ENCODE measurements at regions not wholly inside any gene's neighbourhood (a gene's known extent, or its start where the extent isn't known, plus 50 kb on each side); places are given as distances from the start of the nearest gene placed in this dataset.

GRCh38 chr7:64469673-64470072, 93.2 kb downstream of the ZNF680 start:
- Histone ChIP-seq H4K20me1 (ENCODE audit: control insufficient read depth, insufficient read depth, insufficient read length) (no peaks in the 10 kb centered on the region), H3T11ph (ENCODE audit: low read length) (no peak overlapping the region), H3K14ac (ENCODE audit: insufficient read depth, low read length) (no peak overlapping the region), H3K27ac (ENCODE audit: insufficient read length, low read depth, low read length) (no peak overlapping the region), H2BK5ac (ENCODE audit: insufficient read length, low read length) (no peak overlapping the region), H3K9me3 (ENCODE audit: control insufficient read depth, low read depth, low read length) (peaks cover 30% of the 10 kb centered on the region), H2BK120ac (ENCODE audit: low read depth, low read length, poor library complexity, severe bottlenecking) (no peak overlapping the region), H3K18ac (ENCODE audit: insufficient read length, low read depth, low read length) (no peak overlapping the region), H3K79me2 (ENCODE audit: insufficient read depth, low read length) (no peaks in the 10 kb centered on the region), H2BK12ac (ENCODE audit: insufficient read length, low read depth, low read length) (no peak overlapping the region), H3K9ac (ENCODE audit: extremely low read depth, insufficient read length, low read length) (no peak overlapping the region), H3K23ac (ENCODE audit: insufficient read length, low read depth, low read length) (no peak overlapping the region), H2AFZ (ENCODE audit: low read length) (no peak overlapping the region), H2BK20ac (ENCODE audit: low read depth, low read length, poor library complexity, severe bottlenecking) (no peak overlapping the region), H3K27me3 (ENCODE audit: insufficient read depth, low read length) (no peaks in the 10 kb centered on the region), H4K8ac (replicated peaks; ENCODE audit: insufficient read length, low read depth, low read length) (no peak overlapping the region), H3K56ac (ENCODE audit: insufficient read length, low read depth, low read length) (no peak overlapping the region), H2AK5ac (ENCODE audit: insufficient read length, low read length) (no peak overlapping the region), H2BK15ac (ENCODE audit: low read depth, low read length) (no peak overlapping the region), H4K91ac (ENCODE audit: insufficient read length, low read depth, low read length) (no peak overlapping the region), H3K79me1 (ENCODE audit: insufficient read depth, low read depth, low read length, poor library complexity, severe bottlenecking) (no peaks in the 10 kb centered on the region), H3K23me2 (ENCODE audit: insufficient read length, low read depth, low read length, poor library complexity, severe bottlenecking) (no peaks in the 10 kb centered on the region), H4K5ac (ENCODE audit: insufficient read length, low read depth, low read length) (no peak overlapping the region), H3K4me2 (ENCODE audit: insufficient read depth, insufficient read length, low read length) (no peak overlapping the region), H3K4ac (ENCODE audit: low read depth, low read length) (no peak overlapping the region), H3K4me1 (ENCODE audit: insufficient read depth, low read length) (no peaks in the 10 kb centered on the region)
- H3K4me3 Mint-ChIP-seq = no peak overlapping the region
- no peak for DNase-seq
- peaks cover 7% of the 10 kb centered on the region for H3K27me3 Mint-ChIP-seq (ENCODE audit: low read depth)
- H3K4me1 Mint-ChIP-seq = no peaks in the 10 kb centered on the region
- H3K27ac Mint-ChIP-seq = no peak overlapping the region
- TF ChIP-seq CTCF (conservative IDR thresholded peaks at IDR 0.05) = no peak
- H3K36me3 Mint-ChIP-seq (ENCODE audit: insufficient read depth in 1 of 3, low read depth in 3 of 3) = peaks cover 2 to 14% (median 5%) of the 10 kb centered on the region in 3 experiments; a peak in 5 of 7 replicates
- no CpG with 5 or more reads among the region's 1 CpG for WGBS (ENCODE audit: extremely low coverage, insufficient read length, low lambda C conversion rate)
- H3K9me3 Mint-ChIP-seq = peaks cover 71% of the 10 kb centered on the region in 2 experiments
